Epithelial cell of prostate (primary cell): ENCODE measurements at regions not wholly inside any gene's neighbourhood (a gene's known extent, or its start where the extent isn't known, plus 50 kb on each side); places are given as distances from the start of the nearest gene placed in this dataset.

Experiments used
- DNase-seq: peaks from one replicate; pipeline ENCODE4 v3.0.0-alpha.2; 2011; ENCODE audit warnings: low read depth, low spot score
- H3K27ac ChIP-seq: fragments of 450-650 bp; 2 replicates; pipeline ENCODE4 v1.5.1; 2017; ENCODE audit warnings: mild to moderate bottlenecking

DNA sequence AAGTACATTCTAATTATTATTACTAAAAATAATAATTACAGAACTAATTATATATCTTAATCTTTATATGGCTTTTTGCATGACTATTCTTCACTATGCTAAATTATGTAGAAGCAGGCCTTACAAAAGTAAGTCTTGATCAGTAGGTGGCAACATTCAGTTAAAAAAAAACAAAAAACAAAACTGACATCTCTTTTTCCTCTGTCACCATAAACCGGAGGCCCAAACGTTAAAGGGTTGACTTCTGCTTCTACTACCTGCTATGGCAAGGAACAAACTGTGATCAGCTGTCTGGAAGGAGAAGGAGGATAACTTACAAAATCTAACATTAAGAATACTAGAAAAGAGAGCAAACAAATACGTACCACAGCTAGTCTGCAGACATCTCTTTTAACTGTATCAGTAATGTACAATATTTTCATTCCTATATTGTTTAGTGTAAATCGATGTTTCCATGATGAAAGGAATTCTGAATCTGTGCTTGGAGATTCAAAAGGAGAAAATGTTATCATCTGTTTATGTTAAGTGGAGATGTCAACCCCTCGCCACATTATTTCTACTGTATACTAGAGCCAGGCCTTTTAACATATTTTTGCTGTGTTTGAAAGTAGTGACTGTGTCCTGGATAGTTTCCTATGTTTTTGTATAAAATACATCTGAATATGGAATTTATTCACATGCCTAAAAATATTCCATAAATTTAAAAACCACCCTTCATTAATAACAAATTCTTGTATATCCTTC is 1525.4 kb downstream of the SLITRK1 start:
- DNase-seq: no peak
- no peak overlapping the region for H3K27ac ChIP-seq

DNA sequence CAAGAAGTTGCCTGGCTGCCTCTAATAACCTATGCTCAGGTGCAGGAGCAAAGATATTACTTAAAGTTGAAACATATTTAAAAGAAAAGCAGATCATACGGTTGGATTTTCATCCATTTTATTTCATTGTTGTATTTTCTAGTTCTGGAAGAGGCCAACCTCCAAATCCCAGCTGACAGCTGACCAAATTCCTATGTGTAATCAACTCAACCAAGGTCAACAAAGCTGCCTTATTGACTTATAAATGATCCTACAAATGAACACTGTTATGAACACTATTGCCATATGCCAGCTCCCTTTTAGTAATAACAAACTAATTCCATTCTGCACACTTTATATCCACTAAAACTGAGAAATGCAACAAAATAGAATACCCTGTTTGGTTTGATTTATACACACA is 1537.4 kb downstream of the SLITRK1 start:
- DNase-seq: no peak
- H3K27ac ChIP-seq: no peak overlapping the region

DNA sequence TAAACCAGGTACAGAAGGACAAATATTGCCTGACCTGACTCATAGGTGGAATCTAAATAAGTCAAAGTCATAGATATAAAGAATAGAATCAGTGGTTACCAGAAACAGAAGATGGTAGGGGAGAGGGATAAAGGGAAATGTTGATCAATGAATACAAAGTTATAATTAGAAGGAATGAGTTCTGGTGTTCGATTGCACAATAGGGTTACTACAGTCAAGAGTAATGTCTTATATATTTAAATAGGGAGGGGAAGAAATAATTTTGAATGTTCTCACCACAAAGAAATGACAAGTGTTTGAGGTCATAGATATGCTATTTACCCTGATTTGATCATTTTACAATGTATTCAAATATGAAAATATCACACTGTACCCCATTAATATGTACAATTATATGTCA is 1541.2 kb downstream of the SLITRK1 start:
- DNase-seq: no peak

DNA sequence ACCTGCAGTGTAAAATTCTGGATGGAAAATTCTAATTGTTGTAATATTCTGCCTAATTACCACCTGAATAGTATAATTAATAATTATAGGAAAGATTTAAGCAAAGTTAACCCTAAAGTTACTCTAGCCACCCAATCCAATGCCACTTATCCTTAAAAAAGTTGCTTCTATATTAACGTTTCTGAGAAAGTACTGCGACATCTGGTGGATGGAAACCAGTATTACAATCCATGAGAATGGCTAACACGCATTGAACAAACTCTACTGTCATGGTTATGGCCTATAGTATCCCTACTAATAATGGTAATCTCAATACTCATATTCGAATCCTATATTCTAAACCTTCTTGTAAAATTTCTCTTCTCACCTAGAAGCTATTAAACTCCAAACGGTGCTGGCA is 1551.8 kb downstream of the SLITRK1 start:
- H3K27ac ChIP-seq: no peak overlapping the region
- no peak for DNase-seq

More for the DNA sequence above, 1541.2 kb downstream of the SLITRK1 start:
- no peak overlapping the region for H3K27ac ChIP-seq

DNA sequence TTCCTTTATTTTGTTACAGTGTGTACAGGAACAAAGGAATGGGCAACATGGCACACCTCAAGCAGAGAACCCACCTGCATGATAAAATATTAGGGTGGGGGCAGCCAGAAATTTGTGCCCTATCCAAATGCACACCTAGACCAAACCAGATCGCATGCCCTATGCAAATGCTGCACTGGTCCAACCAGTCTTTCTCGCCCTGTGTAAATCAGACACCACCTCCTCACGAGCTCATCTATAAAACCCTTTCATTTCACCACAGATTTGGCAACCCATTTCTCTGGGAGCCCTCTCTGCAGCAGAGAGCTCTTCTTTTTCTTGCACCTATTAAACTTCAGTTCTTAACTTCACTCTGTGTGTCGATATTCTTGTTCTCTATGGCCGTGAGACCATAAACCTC is 1559.2 kb downstream of the SLITRK1 start:
- no peak overlapping the region for H3K27ac ChIP-seq
- no peak for DNase-seq

DNA sequence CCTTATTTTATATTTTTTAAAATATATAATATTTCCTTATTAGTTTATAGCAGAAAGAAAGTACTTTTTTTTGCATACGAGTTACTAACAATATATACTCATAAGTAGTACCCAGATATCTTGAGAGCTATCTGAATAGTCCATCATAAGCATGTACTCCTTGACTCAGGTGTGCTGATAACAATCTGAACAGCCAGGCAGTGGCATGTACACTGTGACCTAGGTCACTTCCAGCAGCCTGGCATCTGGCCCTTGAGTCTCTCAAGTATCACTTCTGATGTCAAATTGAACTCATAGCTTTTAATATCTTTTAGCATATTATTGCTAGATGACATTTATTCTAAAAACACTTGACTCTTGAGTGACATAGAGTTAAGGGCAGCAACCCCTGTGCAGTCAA is 1576.7 kb downstream of the SLITRK1 start:
- no peak overlapping the region for H3K27ac ChIP-seq
- no peak for DNase-seq

DNA sequence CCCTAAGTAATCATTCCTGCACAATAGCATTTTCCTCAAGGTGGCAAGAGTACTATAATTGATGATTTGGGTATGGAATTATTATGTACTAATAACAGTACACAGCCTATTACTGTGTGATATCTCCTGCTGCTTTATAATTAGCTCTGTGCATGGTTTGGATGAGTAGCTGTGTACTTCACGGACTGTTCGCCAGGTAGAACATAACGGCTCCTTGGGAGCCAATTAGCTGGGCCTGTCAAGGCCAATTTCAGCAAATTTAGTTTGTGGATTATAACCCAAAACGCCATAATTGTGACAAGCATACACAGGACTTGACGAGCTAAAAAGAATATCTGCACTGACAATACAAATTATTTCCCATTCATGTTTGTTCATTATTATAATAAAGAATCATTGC is 1584.2 kb downstream of the SLITRK1 start:
- H3K27ac ChIP-seq: no peak overlapping the region
- DNase-seq: no peak

DNA sequence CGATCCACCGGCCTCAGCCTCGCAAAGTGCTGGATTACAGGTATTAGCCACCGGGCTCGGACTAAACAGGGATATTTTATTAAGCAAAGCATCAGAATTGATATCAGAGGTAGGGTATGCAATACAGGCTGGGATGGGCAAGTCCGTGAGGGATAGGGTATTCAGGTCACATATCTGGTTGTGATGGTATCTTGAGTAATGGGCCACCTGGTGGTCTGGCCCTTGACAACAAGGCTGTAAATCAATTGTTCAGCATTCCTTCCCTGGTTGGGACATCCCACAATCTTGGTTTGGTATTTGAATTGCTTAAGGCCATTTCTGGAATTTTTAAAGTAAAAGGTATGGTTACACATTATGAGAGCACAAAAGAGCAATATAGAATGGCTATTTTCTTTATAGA is 1588.0 kb downstream of the SLITRK1 start:
- H3K27ac ChIP-seq: no peak overlapping the region
- DNase-seq: no peak

DNA sequence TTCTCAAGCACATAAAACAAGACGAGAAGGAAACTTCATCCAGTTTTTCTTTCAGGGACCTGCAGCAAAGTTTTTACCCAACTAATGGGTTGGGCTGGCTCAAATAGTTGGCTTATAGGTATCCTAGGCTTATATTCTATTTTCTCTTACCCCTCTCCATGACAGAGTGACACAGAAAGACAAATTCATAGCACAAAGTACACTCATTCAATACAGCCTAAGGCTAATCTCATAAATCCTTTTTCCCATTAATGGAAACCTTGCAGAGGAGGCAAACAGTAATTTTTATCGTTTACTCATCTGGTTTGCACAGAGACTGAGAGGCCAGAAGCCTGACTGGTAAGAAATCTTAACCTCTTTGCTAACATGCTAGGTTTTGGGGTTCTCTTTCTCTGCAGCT is 1589.9 kb downstream of the SLITRK1 start:
- no peak for DNase-seq
- no peak overlapping the region for H3K27ac ChIP-seq

DNA sequence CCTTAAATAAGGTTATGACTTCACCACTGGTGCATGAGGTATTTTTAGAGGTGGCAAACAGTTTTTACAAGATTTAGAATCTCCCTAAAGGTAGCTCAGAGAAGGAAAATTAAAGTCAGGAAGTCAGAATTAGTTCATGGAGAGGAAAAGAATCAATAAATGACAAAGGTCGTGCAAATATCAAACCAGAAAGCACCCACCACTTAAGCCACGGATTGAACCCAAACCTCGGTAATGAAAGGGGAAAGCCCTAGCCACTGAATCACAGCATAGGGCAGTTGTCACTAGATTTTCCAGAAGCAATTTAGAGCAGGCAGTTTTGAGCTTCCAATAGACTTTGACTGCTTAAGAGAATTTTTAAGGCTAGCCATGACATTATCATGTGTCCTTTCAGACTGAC is 1590.4 kb downstream of the SLITRK1 start:
- H3K27ac ChIP-seq: no peak overlapping the region
- DNase-seq: no peak

DNA sequence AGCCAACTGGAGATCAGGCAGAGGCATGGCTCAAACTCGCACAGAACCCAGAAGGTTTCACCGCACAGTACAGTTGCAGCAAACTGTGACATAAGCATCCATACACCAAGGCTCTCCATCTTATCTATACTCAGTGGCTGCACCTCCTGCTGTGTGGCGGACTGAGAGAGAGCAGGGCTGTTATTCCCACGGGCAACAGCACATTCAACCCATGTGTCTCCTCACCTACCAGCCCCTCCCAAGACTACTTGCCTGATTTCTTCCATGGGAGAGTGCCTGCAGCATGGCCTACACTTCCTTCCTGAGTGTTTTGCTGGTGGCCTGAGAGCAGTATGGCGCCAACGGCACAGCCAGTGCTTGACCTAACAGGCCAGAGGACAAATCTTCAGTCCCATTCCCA is 1606.6 kb downstream of the SLITRK1 start:
- H3K27ac ChIP-seq: no peak overlapping the region
- no peak for DNase-seq

DNA sequence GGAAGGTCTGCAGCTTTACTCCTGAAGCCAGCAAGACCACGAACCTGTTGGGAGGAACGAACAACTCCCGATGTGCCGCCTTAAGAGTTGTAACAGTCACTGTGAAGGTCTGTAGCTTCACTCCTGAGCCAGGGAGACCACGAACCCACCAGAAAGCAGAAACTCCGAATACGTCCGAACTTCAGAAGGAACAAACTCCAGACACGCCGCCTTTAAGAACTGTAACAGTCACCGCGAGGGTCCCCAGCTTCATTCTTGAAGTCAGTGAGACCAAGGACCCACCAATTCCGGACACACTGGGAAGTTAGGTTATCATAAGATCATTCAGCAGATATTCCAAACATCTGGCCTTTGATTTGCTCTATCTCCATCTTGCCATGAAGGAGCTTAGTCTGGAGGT is 1623.0 kb downstream of the SLITRK1 start:
- DNase-seq: no peak
- H3K27ac ChIP-seq: no peak overlapping the region

DNA sequence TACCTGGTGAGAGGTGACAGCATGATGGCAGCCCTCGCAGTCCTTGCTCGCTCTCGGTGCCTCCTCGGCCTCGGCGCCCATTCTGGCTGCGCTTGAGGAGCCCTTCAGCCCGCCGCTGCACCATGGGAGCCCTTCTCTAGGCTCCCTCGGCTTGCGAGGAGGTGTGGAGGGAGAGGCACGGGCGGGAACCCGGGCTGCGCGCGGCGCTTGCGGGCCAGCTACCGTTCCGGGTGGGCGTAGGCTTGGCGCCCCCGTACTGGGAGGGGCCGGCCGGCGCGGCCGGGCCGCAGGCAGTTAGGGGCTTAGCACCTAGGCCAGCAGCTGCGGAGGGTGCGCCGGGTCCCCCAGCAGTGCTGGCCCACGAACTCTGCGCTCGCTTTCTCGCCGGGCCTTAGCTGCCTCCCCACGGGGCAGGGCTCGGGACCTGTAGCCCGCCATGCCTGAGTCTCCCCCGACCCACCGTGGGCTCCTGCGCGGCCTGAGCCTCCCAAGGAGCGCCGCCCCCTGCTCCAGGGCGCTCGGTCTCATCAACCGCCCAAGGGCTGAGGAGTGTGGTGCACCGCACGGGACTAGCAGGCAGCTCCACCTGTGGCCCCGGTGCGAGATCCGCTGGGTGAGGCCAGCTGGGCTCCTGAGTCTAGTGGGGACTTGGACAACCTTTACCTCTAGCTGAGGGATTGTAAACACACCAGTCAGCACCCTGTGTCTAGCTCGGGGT is 1624.3 kb downstream of the SLITRK1 start:
- no peak for DNase-seq

DNA sequence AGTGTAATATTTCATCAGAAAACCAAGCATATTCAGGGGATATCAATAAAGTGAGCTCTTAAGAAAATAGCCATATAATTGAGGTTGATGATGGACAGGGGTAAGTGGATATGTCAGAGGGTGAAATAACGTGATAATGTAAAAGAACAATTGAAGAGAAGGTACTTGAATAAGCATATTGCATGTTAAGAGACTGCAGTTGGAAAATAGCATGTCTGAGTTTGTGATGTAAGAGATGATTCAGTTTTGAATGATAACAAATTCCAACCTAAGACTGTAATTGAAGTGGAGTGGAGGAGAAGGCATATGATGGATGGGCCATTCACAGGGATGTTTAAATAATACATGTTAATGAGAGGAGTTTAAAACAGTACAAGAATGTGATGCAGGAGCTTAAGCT is 1633.5 kb downstream of the SLITRK1 start:
- no peak overlapping the region for H3K27ac ChIP-seq
- DNase-seq: no peak

More for the DNA sequence above, 1624.3 kb downstream of the SLITRK1 start:
- H3K27ac ChIP-seq: no peak overlapping the region

DNA sequence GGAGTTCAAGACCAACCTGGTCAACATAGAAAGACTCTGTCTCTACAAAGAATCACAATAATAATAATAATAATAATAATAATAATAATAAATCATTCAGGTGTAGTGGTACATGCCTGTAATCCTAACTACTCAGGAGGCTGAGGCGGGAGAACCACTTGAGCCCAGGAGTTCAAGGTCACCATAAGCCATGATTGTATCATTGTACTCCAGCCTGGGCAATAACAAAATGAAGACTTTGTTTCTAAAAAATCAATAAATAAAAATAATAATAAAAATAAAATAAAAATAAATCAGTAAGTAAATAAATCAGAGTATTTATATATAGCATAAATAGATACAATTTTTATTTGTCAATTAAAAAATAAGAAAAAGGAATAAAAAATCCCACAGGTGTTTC is 1636.4 kb downstream of the SLITRK1 start:
- no peak for DNase-seq
- H3K27ac ChIP-seq: no peak overlapping the region

DNA sequence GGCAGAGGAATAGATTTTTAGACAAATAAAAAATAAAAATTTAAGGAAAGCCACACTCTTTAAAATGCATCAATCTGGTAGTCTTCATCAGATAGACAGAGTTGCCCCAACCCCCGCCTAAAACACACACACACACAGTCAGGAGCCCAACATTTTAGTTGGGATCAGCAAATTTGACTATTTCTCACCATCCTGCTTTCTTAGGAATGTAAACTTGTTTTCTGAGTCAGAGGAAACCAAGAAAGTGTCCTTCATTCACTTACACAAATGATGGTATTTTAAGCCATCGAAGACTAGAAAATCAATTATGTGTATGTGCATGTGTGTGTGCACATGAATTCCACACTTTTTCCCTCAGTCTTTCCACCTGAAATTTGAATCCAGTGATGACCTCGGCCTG is 1657.5 kb downstream of the SLITRK1 start:
- no peak for DNase-seq
- no peak overlapping the region for H3K27ac ChIP-seq

DNA sequence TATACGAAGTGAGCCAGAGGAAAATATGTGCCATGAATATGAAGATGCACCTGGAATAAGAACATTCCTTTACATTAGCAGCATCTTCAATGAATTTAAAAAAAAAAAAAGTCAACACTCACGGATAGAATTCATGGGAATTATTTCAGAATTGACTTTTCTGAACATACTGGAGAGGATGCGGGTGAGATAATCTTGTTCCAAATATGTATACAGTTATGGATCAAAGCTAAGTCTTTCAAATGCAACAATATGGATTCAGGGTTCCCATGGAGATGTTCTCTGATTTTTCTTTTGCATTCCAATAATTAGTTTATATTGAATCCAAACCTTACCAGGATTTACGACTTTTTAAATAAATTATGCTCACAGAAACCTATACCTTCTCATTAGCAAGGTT is 1660.7 kb downstream of the SLITRK1 start:
- no peak for DNase-seq
- H3K27ac ChIP-seq: no peak overlapping the region

DNA sequence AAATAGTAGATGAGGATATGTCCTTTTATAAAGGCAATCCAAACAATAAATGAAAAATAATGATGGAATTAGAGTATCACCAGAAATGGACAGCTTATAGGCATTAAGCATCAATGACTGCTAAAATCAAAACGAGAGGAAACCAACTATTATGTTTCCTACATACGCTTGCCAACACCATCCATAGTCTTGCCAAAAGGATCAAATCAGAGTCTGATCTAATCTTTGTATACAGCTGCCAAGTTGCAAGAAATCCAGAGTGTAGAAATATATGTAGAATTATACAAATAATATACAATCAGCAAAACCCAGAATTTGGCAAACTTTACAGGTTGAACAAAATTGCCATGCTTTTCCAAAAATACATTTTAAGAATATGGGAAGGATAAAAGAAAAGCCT is 1661.6 kb downstream of the SLITRK1 start:
- DNase-seq: no peak

DNA sequence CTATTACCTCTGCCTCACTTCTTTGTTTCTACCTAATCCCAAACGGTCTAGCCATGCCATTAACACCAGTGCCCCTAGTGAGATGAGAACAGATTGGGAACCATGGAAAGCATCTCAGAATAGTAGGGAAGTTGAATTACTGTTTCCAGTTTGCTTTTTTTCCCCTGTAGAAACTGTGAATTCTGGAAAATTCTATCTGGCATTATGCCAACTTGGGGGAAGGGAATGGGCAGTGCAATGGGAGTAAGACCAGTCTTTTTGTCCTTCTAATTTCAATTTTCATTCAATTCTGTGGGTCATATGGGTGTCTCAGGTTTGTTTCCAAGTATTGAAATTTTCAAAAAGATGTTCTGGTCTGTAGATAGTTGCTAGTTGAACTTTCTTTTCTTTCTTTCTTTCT is 1666.1 kb downstream of the SLITRK1 start:
- H3K27ac ChIP-seq: no peak overlapping the region
- DNase-seq: no peak

More for the DNA sequence above, 1661.6 kb downstream of the SLITRK1 start:
- H3K27ac ChIP-seq: no peak overlapping the region

DNA sequence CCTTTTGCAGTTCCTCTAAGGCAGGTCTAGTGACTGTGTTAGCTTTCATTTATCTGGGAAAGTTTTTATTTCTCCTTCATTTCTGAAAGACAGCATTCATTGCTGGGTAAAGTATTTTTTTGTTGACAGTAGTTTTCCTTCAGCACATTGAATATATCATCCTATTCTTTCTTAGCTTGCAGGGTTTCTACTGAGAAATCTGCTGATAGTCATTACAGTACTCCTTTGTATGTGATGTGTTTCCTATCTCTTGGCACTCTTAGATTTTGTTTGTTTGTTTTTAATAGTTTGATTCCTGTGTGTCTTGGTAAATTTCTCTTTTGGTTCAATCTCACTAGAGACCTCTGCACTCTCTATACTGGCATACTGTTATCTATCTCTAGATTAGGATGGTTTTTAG is 1667.9 kb downstream of the SLITRK1 start:
- H3K27ac ChIP-seq: no peak overlapping the region
- DNase-seq: no peak

DNA sequence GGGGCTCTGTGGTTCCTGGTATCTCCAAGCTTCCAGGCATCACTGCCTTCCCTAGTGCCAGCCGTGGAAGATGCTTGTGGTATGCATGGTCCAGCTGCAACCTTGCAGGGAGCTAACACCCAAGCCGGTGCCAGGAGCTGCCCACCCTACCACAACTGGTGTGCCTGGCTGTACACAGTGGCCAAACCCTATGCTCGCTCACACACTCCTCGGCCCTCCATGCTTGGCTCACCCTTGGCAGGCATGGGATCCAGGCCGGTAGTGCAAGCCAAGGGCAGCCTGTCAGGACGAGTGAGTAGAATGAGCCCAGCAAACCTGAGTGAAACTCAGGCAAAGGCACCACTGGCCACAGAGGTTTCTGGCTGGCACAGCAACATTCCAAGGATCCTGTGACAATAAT is 1676.0 kb downstream of the SLITRK1 start:
- no peak for DNase-seq
- H3K27ac ChIP-seq: no peak overlapping the region

DNA sequence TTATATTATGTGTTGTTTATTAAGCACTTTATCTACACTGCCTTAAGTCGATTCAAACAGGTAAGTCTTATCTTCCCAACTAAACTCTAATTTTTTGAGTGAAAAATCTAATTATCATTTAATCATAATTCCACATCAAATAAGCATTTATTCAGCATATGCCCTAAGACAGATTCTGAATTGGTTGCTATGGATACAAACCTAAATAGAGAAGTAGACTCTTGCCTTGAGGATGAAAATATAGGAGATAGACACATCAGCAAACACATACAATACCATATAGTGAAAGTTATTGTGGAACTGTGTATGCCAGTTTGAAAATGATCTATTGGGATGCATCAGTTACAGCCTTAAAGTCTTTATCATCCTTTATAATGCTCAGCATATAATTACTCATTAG is 1679.9 kb downstream of the SLITRK1 start:
- no peak overlapping the region for H3K27ac ChIP-seq
- no peak for DNase-seq
